ENCODE measurements at regions not wholly inside any gene's neighbourhood (a gene's known extent, or its start where the extent isn't known, plus 50 kb on each side); places are given as distances from the start of the nearest gene placed in this dataset.

- Histone ChIP-seq H3K4me3 (no peak overlapping the region), H3K36me3 (no peaks in the 10 kb centered on the region), H3K27ac (replicated peaks in 1 of 4) (no peak overlapping the region), H3K27me3 (no peaks in the 10 kb centered on the region), H3K9me3 (no peaks in the 10 kb centered on the region), H3K4me1 (no peaks in the 10 kb centered on the region)
- no peak for TF ChIP-seq CTCF (IDR thresholded peaks at IDR 0.05)
- TF ChIP-seq POLR2AphosphoS5 (IDR thresholded peaks at IDR 0.05): no peak
- no peak for TF ChIP-seq POLR2A (IDR thresholded peaks at IDR 0.05; ENCODE audit: low read depth)
- no peak for TF ChIP-seq EP300 (IDR thresholded peaks at IDR 0.05)
- no peak for DNase-seq (ENCODE audit: extremely low spot score)
- intact Hi-C loops (cut with DNase I): no loop called here
These were observed 378.7 kb upstream of the AZI2 start for GRCh38 chr3:28727307-28727706.

- intact Hi-C loops (cut with DNase I): no loop called here
- 73% methylated on average over 2 of the region's 2 CpGs for WGBS
- no peak overlapping the region for H3K27ac ChIP-seq (replicated peaks in 1 of 4)
- TF ChIP-seq CTCF (IDR thresholded peaks at IDR 0.05) (no peak), POLR2A (IDR thresholded peaks at IDR 0.05; ENCODE audit: low read depth) (no peak), POLR2AphosphoS5 (IDR thresholded peaks at IDR 0.05) (no peak), EP300 (IDR thresholded peaks at IDR 0.05) (no peak)
- no peaks in the 10 kb centered on the region for H3K27me3 ChIP-seq
- no peak overlapping the region for H3K4me3 ChIP-seq
- peaks cover 0 to 10% (median 4%) of the 10 kb centered on the region in 4 donors for H3K9me3 ChIP-seq
- peaks cover 0 to under 1% (median 0%) of the 10 kb centered on the region in 4 donors for H3K4me1 ChIP-seq
- DNase-seq (ENCODE audit: extremely low spot score): no peak
- H3K36me3 ChIP-seq: no peaks in the 10 kb centered on the region
These were observed 389.8 kb upstream of the AZI2 start for GRCh38 chr3:28738425-28738824.

GRCh38 chr3:28739647-28740046 lies 391.0 kb upstream of the AZI2 start:
- Histone ChIP-seq H3K27me3 (no peaks in the 10 kb centered on the region), H3K4me3 (no peak overlapping the region), H3K27ac (replicated peaks in 1 of 4) (no peak overlapping the region), H3K36me3 (no peaks in the 10 kb centered on the region), H3K4me1 (peaks cover 0 to 2% (median 0%) of the 10 kb centered on the region in 4 donors), H3K9me3 (peaks cover 0 to 4% (median 0%) of the 10 kb centered on the region in 4 donors)
- no peak for DNase-seq (ENCODE audit: extremely low spot score)
- TF ChIP-seq EP300 (IDR thresholded peaks at IDR 0.05) (no peak), CTCF (IDR thresholded peaks at IDR 0.05) (no peak), POLR2A (IDR thresholded peaks at IDR 0.05; ENCODE audit: low read depth) (no peak), POLR2AphosphoS5 (IDR thresholded peaks at IDR 0.05) (no peak)
- intact Hi-C loops (cut with DNase I): no loop called here
- WGBS: 74% methylated on average over 1 of the region's 1 CpG

- no peaks in the 10 kb centered on the region for H3K36me3 ChIP-seq
- DNase-seq (ENCODE audit: extremely low spot score): no peak
- WGBS: 100% methylated on average over 2 of the region's 2 CpGs
- H3K27ac ChIP-seq (replicated peaks in 1 of 4): no peak overlapping the region
- no peaks in the 10 kb centered on the region for H3K9me3 ChIP-seq
- H3K4me3 ChIP-seq: no peak overlapping the region
- H3K27me3 ChIP-seq: no peaks in the 10 kb centered on the region
- intact Hi-C loops (cut with DNase I): no loop called here
- H3K4me1 ChIP-seq: peaks cover 3 to 19% (median 8%) of the 10 kb centered on the region in 4 donors
- TF ChIP-seq EP300 (IDR thresholded peaks at IDR 0.05) (no peak), POLR2AphosphoS5 (IDR thresholded peaks at IDR 0.05) (no peak), CTCF (IDR thresholded peaks at IDR 0.05) (no peak), POLR2A (IDR thresholded peaks at IDR 0.05; ENCODE audit: low read depth) (no peak)
These were observed 394.6 kb upstream of the AZI2 start for GRCh38 chr3:28743271-28743670.

GRCh38 chr3:28743831-28744230 lies 395.2 kb upstream of the AZI2 start:
- no peaks in the 10 kb centered on the region for H3K9me3 ChIP-seq
- H3K4me3 ChIP-seq: no peak overlapping the region
- H3K27ac ChIP-seq (replicated peaks in 1 of 4): no peak overlapping the region
- intact Hi-C loops (cut with DNase I): no loop called here
- WGBS: 81% methylated on average over 4 of the region's 4 CpGs
- H3K4me1 ChIP-seq: peaks cover 3 to 19% (median 8%) of the 10 kb centered on the region in 4 donors
- DNase-seq (ENCODE audit: extremely low spot score): no peak
- no peaks in the 10 kb centered on the region for H3K36me3 ChIP-seq
- no peaks in the 10 kb centered on the region for H3K27me3 ChIP-seq
- TF ChIP-seq CTCF (IDR thresholded peaks at IDR 0.05) (no peak), POLR2AphosphoS5 (IDR thresholded peaks at IDR 0.05) (no peak), EP300 (IDR thresholded peaks at IDR 0.05) (no peak), POLR2A (IDR thresholded peaks at IDR 0.05; ENCODE audit: low read depth) (no peak)

All from esophagus muscularis mucosa (tissue), 4 donors.